ENCODE measurements at regions not wholly inside any gene's neighbourhood (a gene's known extent, or its start where the extent isn't known, plus 50 kb on each side); places are given as distances from the start of the nearest gene placed in this dataset.

DNA sequence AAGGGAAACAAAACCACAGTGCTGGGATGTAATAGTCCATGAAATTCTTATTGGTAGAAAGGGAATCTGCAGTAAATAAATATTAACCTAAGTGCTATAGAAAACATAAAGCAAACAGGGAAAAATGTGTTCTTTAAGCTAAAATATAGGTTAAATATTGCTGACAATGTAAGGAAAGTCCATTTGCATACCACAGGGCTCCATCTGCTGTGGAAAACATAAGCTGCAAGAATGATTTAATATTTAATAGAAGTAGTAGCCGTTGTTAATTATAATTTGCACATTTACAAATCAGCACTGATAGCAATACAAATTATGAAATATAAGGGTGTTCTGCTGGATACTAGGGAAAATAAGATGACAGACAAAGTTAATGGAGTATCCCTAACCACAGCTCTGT lies 444.9 kb upstream of the PKN2 start:
- DNase-seq: no peak
- TF ChIP-seq, protein P1, sequence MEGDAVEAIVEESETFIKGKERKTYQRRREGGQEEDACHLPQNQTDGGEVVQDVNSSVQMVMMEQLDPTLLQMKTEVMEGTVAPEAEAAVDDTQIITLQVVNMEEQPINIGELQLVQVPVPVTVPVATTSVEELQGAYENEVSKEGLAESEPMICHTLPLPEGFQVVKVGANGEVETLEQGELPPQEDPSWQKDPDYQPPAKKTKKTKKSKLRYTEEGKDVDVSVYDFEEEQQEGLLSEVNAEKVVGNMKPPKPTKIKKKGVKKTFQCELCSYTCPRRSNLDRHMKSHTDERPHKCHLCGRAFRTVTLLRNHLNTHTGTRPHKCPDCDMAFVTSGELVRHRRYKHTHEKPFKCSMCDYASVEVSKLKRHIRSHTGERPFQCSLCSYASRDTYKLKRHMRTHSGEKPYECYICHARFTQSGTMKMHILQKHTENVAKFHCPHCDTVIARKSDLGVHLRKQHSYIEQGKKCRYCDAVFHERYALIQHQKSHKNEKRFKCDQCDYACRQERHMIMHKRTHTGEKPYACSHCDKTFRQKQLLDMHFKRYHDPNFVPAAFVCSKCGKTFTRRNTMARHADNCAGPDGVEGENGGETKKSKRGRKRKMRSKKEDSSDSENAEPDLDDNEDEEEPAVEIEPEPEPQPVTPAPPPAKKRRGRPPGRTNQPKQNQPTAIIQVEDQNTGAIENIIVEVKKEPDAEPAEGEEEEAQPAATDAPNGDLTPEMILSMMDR (IDR thresholded peaks at IDR 0.05): no peak
- H3K27ac Mint-ChIP-seq: no peak overlapping the region
- H3K36me3 Mint-ChIP-seq (ENCODE audit: low read depth): no peaks in the 10 kb centered on the region
- no peak overlapping the region for H3K4me3 Mint-ChIP-seq
- no peaks in the 10 kb centered on the region for H3K4me1 Mint-ChIP-seq
- peaks cover 41% of the 10 kb centered on the region for H3K9me3 Mint-ChIP-seq
- H3K27me3 Mint-ChIP-seq (ENCODE audit: low read depth, poor library complexity): peaks cover 3% of the 10 kb centered on the region

DNA sequence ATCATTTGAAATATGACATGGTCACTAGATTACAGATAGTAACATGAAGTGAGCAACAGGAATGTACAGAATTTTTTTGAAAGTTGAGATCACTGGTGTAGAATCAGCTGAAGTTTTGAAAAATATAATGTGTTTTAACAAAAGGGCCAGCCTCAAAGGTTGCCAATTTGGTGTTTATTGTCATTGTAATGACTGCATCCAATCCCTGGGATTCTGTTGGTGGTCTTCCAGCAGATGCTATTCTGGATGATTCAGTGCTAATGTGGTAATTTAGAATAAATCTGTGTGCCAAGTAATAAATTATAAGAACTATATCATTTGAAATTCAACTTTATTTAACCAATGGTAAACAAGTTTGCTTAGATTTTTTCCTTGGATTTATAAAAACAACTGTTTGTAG lies 436.4 kb upstream of the PKN2 start:
- no peaks in the 10 kb centered on the region for H3K4me1 Mint-ChIP-seq
- no peak for DNase-seq
- H3K27ac Mint-ChIP-seq: no peak overlapping the region
- no peak overlapping the region for H3K4me3 Mint-ChIP-seq
- peaks cover 27% of the 10 kb centered on the region for H3K9me3 Mint-ChIP-seq
- TF ChIP-seq, protein P1 (IDR thresholded peaks at IDR 0.05): no peak
- no peaks in the 10 kb centered on the region for H3K36me3 Mint-ChIP-seq (ENCODE audit: low read depth)
- no peaks in the 10 kb centered on the region for H3K27me3 Mint-ChIP-seq (ENCODE audit: low read depth, poor library complexity)

DNA sequence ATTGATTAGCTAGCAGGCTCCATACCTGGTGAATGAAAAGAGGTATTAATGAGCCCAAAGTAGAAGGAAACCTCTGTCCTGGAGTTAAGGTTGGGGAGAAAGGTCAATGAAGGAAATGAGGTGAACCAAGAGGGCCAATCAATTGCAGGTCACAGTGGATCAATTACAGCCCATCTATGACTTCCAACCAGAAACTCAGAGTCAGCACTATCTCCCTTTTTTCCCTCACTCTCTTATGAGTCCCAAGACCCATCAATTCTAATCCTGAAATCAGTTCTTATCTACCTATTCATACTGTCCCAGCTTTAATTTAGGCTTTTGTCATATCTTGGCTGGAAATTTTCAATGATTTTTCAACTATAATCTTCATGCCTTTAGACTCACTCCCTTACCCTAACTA lies 433.2 kb upstream of the PKN2 start:
- Mint-ChIP-seq H3K4me3 (no peak overlapping the region), H3K27me3 (ENCODE audit: low read depth, poor library complexity) (no peaks in the 10 kb centered on the region), H3K36me3 (ENCODE audit: low read depth) (no peaks in the 10 kb centered on the region), H3K4me1 (no peaks in the 10 kb centered on the region), H3K27ac (no peak overlapping the region), H3K9me3 (no peaks in the 10 kb centered on the region)
- TF ChIP-seq, protein P1 (IDR thresholded peaks at IDR 0.05): no peak
- DNase-seq: no peak

GRCh38 chr1:88252745-88253144 lies 431.3 kb upstream of the PKN2 start:
- no peaks in the 10 kb centered on the region for H3K9me3 Mint-ChIP-seq
- H3K4me3 Mint-ChIP-seq: no peak overlapping the region
- no peak overlapping the region for H3K27ac Mint-ChIP-seq
- no peaks in the 10 kb centered on the region for H3K4me1 Mint-ChIP-seq
- no peaks in the 10 kb centered on the region for H3K36me3 Mint-ChIP-seq (ENCODE audit: low read depth)
- no peaks in the 10 kb centered on the region for H3K27me3 Mint-ChIP-seq (ENCODE audit: low read depth, poor library complexity)
- TF ChIP-seq, protein P1 (IDR thresholded peaks at IDR 0.05): no peak
- DNase-seq: no peak

DNA sequence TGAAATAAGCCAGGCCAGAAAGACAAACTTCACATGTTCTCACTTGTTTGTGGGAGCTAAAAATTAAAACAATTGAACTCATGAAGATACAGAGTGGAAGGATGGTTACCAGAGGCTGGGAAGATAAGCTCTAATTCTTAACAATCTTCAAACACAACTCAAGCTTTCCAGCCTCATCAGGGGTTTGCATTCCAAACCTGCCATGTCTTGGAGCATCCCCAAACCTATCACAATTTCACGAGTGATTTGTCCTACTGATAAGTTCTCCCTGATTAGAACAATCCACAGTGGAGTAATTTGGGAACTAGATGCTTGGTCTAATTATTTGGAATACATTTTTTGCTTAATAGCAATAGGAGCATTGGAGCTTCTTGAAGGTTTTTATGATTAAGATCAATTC lies 418.5 kb upstream of the PKN2 start:
- H3K27me3 Mint-ChIP-seq (ENCODE audit: low read depth, poor library complexity): peaks cover 4% of the 10 kb centered on the region
- H3K27ac Mint-ChIP-seq: no peak overlapping the region
- TF ChIP-seq, protein P1 (IDR thresholded peaks at IDR 0.05): no peak
- H3K36me3 Mint-ChIP-seq (ENCODE audit: low read depth): no peaks in the 10 kb centered on the region
- DNase-seq: no peak
- no peaks in the 10 kb centered on the region for H3K4me1 Mint-ChIP-seq
- H3K4me3 Mint-ChIP-seq: no peak overlapping the region
- H3K9me3 Mint-ChIP-seq: no peaks in the 10 kb centered on the region

GRCh38 chr1:88266051-88266450 lies 418.0 kb upstream of the PKN2 start:
- no peaks in the 10 kb centered on the region for H3K36me3 Mint-ChIP-seq (ENCODE audit: low read depth)
- H3K4me1 Mint-ChIP-seq: no peaks in the 10 kb centered on the region
- TF ChIP-seq, protein P1 (IDR thresholded peaks at IDR 0.05): no peak
- no peak overlapping the region for H3K27ac Mint-ChIP-seq
- no peak overlapping the region for H3K4me3 Mint-ChIP-seq
- no peak for DNase-seq
- H3K9me3 Mint-ChIP-seq: no peaks in the 10 kb centered on the region
- H3K27me3 Mint-ChIP-seq (ENCODE audit: low read depth, poor library complexity): peaks cover 4% of the 10 kb centered on the region
